ENCODE measurements at regions not wholly inside any gene's neighbourhood (a gene's known extent, or its start where the extent isn't known, plus 50 kb on each side); places are given as distances from the start of the nearest gene placed in this dataset.

GRCh38 chr2:43132683-43133301, 93.6 kb downstream of the ZFP36L2 start:
- TF ChIP-seq POLR2AphosphoS5 (IDR thresholded peaks at IDR 0.05; ENCODE audit: low read depth, low read length) = no peak
- TF ChIP-seq POLR2A (IDR thresholded peaks at IDR 0.05; ENCODE audit: low read depth, low read length) = no peak
